Osteoblast (primary cell): ENCODE measurements at regions not wholly inside any gene's neighbourhood (a gene's known extent, or its start where the extent isn't known, plus 50 kb on each side); places are given as distances from the start of the nearest gene placed in this dataset.

Source experiments
- DNase-seq: peaks from one replicate; pipeline ENCODE4 v3.0.0; 2011; ENCODE audit warnings: low spot score, mixed read lengths; ENCODE audit not compliant: insufficient read length; ENCODE audit errors: missing footprints
- H2AFZ ChIP-seq: 2 replicates; pipeline ENCODE4 v1.6.0; 2011; ENCODE audit warnings: mild to moderate bottlenecking, low read length
- H3K27ac ChIP-seq: 2 replicates; pipeline ENCODE4 v1.5.1; 2011; ENCODE audit warnings: mild to moderate bottlenecking, low read depth, low read length, moderate library complexity
- H3K27me3 ChIP-seq: 2 replicates; pipeline ENCODE4 v1.6.0; 2012; ENCODE audit warnings: mild to moderate bottlenecking, control low read depth, inconsistent platforms, low read length, moderate library complexity; ENCODE audit not compliant: insufficient read depth
- H3K36me3 ChIP-seq: 2 replicates; pipeline ENCODE4 v1.5.1; 2011; ENCODE audit warnings: mild to moderate bottlenecking, low read length, control low read depth, moderate library complexity; ENCODE audit not compliant: insufficient read depth
- H3K4me1 ChIP-seq: 2 replicates; pipeline ENCODE4 v1.5.1; 2011; ENCODE audit warnings: mild to moderate bottlenecking, low read length, control low read depth, moderate library complexity; ENCODE audit not compliant: insufficient read depth
- H3K4me2 ChIP-seq: 2 replicates; pipeline ENCODE4 v1.6.0; 2011; ENCODE audit warnings: mild to moderate bottlenecking, low read length; ENCODE audit not compliant: insufficient read depth
- H3K4me3 ChIP-seq: fragments of 200-600 bp; sonication (generic); 3 replicates; pipeline ENCODE4 v1.5.1; 2012; ENCODE audit warnings: mild to moderate bottlenecking, low read length, inconsistent platforms; ENCODE audit not compliant: insufficient read depth
- H3K79me2 ChIP-seq: 2 replicates; pipeline ENCODE4 v1.6.0; 2012; ENCODE audit warnings: mild to moderate bottlenecking, low read length, control low read depth, inconsistent platforms; ENCODE audit not compliant: insufficient read depth
- H3K9me3 ChIP-seq: 2 replicates; pipeline ENCODE4 v1.5.1; 2011; ENCODE audit warnings: low read depth, low read length, control low read depth
- H4K20me1 ChIP-seq: 2 replicates; pipeline ENCODE4 v1.6.0; 2012; ENCODE audit warnings: mild to moderate bottlenecking, low read length, control low read depth; ENCODE audit not compliant: insufficient read depth
- CTCF ChIP-seq: IDR thresholded peaks from 2 replicates; pipeline ENCODE4 v1.5.1; 2011; ENCODE audit warnings: mild to moderate bottlenecking, low read depth, low read length, moderate library complexity; ENCODE audit errors: extremely low read depth

GRCh38 chr9:22356985-22357384 is 89.6 kb upstream of the DMRTA1 start:
- H4K20me1 ChIP-seq, result no peaks in the 10 kb centered on the region
- no peak overlapping the region for H3K27ac ChIP-seq
- H3K4me3 ChIP-seq, result no peak overlapping the region
- TF ChIP-seq CTCF, result no peak
- no peaks in the 10 kb centered on the region for H3K79me2 ChIP-seq
- H3K36me3 ChIP-seq, result no peaks in the 10 kb centered on the region
- H2AFZ ChIP-seq, result no peak overlapping the region
- H3K4me2 ChIP-seq, result no peak overlapping the region
- no peak for DNase-seq
- no peaks in the 10 kb centered on the region for H3K27me3 ChIP-seq
- H3K4me1 ChIP-seq, result no peaks in the 10 kb centered on the region
- no peaks in the 10 kb centered on the region for H3K9me3 ChIP-seq

GRCh38 chr9:22363421-22363887 is 83.2 kb upstream of the DMRTA1 start:
- Histone ChIP-seq H3K27ac (no peak overlapping the region), H3K9me3 (no peaks in the 10 kb centered on the region), H3K79me2 (no peaks in the 10 kb centered on the region), H3K4me2 (no peak overlapping the region), H3K36me3 (no peaks in the 10 kb centered on the region), H3K4me1 (no peaks in the 10 kb centered on the region), H4K20me1 (no peaks in the 10 kb centered on the region), H3K27me3 (no peaks in the 10 kb centered on the region), H2AFZ (no peak overlapping the region), H3K4me3 (no peak overlapping the region)
- DNase-seq, result no peak
- no peak for TF ChIP-seq CTCF

- Histone ChIP-seq H3K9me3 (no peaks in the 10 kb centered on the region), H3K4me3 (no peak overlapping the region), H3K4me1 (no peaks in the 10 kb centered on the region), H4K20me1 (no peaks in the 10 kb centered on the region), H3K27ac (no peak overlapping the region), H3K27me3 (no peaks in the 10 kb centered on the region), H3K36me3 (no peaks in the 10 kb centered on the region), H3K4me2 (no peak overlapping the region), H3K79me2 (no peaks in the 10 kb centered on the region), H2AFZ (no peak overlapping the region)
- no peak for DNase-seq
- TF ChIP-seq CTCF, result no peak
These were observed 73.0 kb upstream of the DMRTA1 start for GRCh38 chr9:22373636-22374035.

- no peak overlapping the region for H3K27ac ChIP-seq
- no peak for DNase-seq
- H3K27me3 ChIP-seq, result no peaks in the 10 kb centered on the region
- no peaks in the 10 kb centered on the region for H4K20me1 ChIP-seq
- no peak overlapping the region for H3K4me2 ChIP-seq
- no peak overlapping the region for H3K4me3 ChIP-seq
- no peak for TF ChIP-seq CTCF
- no peaks in the 10 kb centered on the region for H3K36me3 ChIP-seq
- H3K9me3 ChIP-seq, result no peaks in the 10 kb centered on the region
- H3K4me1 ChIP-seq, result no peaks in the 10 kb centered on the region
- H2AFZ ChIP-seq, result no peak overlapping the region
- H3K79me2 ChIP-seq, result no peaks in the 10 kb centered on the region
These were observed 72.6 kb upstream of the DMRTA1 start for GRCh38 chr9:22374051-22374450.
